HG03135 (cell line): ENCODE measurements at regions not wholly inside any gene's neighbourhood (a gene's known extent, or its start where the extent isn't known, plus 50 kb on each side); places are given as distances from the start of the nearest gene placed in this dataset.
"Not testable (repeated sequence)": the region's sequence is repeated elsewhere in the genome, so short reads cannot be mapped to it uniquely, and the experiment has no call there.

Source experiments
- ATAC-seq: cut with Tn5 transposase; IDR thresholded peaks from one replicate; pipeline ENCODE4 v1.9.1; 2021; ENCODE audit warnings: mild to moderate bottlenecking, moderate library complexity; ENCODE audit not compliant: unreplicated experiment

GRCh38 chr21:15640113-15640512 lies 89.7 kb upstream of the USP25 start:
- not testable (repeated sequence) for ATAC-seq

DNA sequence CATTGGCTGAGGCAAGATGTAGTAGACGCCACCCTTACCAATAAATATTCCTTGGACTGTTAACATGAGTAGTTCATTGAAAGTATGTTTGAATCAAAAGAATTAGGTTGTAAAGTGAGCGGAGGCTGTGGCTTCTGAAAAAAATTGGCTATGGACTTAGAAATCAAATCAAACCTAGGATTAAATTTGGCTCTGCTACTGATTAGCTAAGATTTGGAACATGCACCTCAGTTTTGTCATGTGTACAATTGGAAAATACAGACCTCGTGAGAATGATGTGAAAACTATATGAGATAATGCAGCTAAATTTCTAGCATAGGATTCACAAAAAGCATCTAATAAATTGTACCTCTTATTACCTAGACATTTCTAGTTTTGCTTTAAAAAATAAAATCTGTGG lies 85.3 kb upstream of the USP25 start:
- no peak for ATAC-seq

GRCh38 chr21:15645830-15646229 lies 84.0 kb upstream of the USP25 start:
- no peak for ATAC-seq

DNA sequence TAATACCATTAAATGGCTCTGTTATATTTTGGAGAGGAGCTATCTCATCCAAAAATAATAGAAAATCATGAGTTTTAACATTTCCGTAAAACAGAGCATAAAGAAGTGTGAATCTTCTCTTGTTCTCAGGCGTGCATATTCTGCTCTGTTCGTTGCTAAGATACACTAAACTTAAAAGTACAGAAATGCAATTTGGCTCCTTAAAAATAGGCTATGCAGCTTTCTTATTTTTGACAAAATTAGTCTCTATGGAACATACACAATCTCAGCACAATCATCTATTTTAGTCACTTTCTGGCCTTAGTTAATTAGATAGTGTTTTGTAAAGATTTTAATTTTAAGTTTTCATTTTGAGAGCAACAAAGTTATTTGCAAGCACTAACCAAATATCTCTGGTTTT lies 79.0 kb upstream of the USP25 start:
- no peak for ATAC-seq

GRCh38 chr21:15651172-15651571 lies 78.6 kb upstream of the USP25 start:
- ATAC-seq: no peak

GRCh38 chr21:15653710-15654109 lies 76.1 kb upstream of the USP25 start:
- no peak for ATAC-seq

DNA sequence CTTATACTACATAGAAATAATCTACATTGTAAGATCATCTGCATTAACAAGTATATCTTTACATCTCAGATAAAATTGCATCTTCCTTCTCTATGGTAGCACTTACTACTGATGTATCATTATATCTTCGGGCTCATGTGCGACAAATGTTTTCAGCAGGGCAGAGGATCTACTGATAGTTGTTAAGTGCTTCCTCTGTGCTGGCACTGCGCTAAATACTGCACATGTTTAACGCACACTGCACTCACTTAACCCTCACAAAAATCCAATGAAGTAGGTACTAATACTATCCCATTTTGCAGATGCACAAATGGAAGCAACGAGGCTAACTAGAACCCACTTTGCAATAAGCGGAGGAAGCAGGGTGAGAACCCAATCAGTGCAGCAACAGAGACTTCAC lies 75.6 kb upstream of the USP25 start:
- ATAC-seq: no peak

GRCh38 chr21:15659753-15660422 lies 69.9 kb upstream of the USP25 start:
- ATAC-seq: no peak

GRCh38 chr21:15660423-15660804 lies 69.4 kb upstream of the USP25 start:
- ATAC-seq: no peak

DNA sequence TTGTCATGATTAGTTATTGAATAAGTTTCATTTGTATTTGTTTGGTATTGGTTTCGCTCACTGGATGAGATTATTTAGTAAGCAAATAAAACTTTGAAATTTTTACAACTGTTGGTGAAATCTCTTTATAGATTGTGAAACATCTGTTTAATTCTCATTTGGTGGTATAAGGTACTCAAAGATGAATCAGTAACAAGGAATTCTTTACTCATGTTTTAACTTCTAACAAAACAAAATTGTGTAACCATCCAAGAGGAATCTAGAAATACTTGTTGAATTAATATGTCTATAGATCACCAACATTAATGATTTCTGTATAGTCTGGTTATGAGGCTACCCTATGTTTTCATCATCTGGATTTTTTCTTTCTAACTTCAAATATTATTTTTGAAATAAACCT lies 62.8 kb upstream of the USP25 start:
- ATAC-seq: no peak

DNA sequence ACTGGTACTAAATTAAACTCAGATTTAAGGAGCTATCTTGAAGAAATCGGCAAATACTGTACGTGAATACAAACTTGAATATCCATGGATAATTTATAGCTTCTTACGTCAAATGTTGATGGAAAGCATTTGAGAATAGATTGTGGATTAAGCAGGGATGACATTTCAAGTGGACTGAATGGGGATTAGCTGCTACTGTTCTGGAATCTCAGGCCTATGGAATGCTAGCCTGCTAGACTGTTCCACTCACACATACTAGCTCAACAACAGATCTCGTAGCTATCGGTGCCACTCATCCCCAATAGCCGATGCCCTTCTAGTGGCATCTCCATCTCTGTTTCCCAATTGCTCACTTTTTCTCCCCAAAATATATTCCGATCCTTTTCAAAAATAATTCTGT lies 62.0 kb upstream of the USP25 start:
- no peak for ATAC-seq

GRCh38 chr21:15669247-15669646 lies 60.5 kb upstream of the USP25 start:
- no peak for ATAC-seq

DNA sequence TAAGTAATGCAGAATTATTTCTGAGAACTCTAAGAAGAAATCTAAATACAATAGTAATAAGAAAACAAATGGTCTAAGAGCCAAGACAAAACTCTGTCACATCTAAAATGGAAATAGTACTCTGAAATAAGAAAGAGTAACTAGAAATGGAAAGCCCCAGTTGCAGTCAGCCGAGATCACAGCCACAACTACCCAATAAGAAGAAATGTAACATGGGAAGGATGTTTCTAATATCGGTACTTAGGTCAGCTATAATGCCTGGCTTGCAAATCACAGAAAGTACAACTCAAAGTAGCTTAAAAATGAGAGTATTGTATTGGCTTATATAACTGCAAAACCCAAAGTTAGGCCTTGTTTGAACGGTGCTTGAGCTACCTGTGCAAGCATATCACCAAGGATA lies 58.6 kb upstream of the USP25 start:
- no peak for ATAC-seq

DNA sequence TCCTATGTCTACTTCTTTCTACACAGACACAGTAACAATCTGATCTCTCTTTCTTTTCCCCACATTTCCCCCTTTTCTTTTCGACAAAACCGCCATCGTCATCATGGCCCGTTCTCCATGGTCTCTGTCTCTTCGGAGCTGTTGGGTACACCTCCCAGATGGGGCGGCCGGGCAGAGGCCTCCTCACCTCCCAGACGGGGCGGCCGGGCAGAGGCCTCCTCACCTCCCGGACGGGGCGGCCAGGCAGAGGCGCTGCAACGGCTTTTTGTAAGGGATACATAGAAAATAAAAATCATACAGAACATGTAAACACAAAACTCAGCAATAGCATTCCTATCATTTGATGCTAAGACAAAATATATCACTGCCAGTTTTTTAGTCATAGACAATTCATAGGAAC lies 57.2 kb upstream of the USP25 start:
- ATAC-seq: not testable (repeated sequence)

- ATAC-seq: no peak
Observed at GRCh38 chr21:15676935-15677334, 52.8 kb upstream of the USP25 start.

DNA sequence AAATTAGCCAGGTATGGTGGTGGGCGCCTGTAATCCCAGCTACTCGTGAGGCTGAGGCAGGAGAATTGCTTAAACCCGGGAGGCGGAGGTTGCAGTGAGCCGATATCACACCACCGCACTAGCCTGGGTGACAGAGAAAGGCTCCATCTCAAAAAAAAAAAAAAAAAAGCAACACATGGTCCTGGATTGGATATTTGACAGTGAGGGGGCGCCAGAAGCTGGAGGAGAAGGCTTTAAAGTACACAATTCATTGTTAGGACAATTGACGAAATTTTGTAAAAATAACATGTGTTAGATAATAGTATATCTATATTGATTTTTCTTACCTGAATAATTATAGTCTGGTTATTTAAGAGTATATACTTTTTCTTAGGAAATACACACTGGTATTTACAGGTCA lies 50.2 kb upstream of the USP25 start:
- ATAC-seq: no peak
